Transverse colon (tissue), 4 donors: ENCODE measurements at regions not wholly inside any gene's neighbourhood (a gene's known extent, or its start where the extent isn't known, plus 50 kb on each side); places are given as distances from the start of the nearest gene placed in this dataset.

Experiments
- DNase-seq: peaks from one replicate; pipeline ENCODE4 v3.0.0-alpha.2; 2019
- H3K27ac ChIP-seq, 4 donors: fragments of 200-600 bp; sonication (generic); 2 replicates each; pipeline ENCODE4 v1.5.1; 2016 to 2018; ENCODE audit warnings: inconsistent platforms in 4 of 4
- H3K27me3 ChIP-seq: fragments of 200-600 bp; sonication (generic); 2 replicates; pipeline ENCODE4 v1.5.1; 2017; ENCODE audit warnings: inconsistent platforms
- H3K36me3 ChIP-seq, 4 donors: fragments of 200-600 bp; sonication (generic); 2 replicates each; pipeline ENCODE4 v1.5.1; 2017 to 2019; ENCODE audit warnings: inconsistent platforms in 4 of 4
- H3K4me1 ChIP-seq, 4 donors: fragments of 200-600 bp; sonication (generic); 2 replicates each; pipeline ENCODE4 v1.5.1; 2017 to 2020; ENCODE audit warnings: inconsistent platforms in 4 of 4
- H3K4me3 ChIP-seq, 4 donors: fragments of 200-600 bp; sonication (generic); 1 replicate in 1 of 4; 2 replicates in 3 of 4; pipeline versions ENCODE4 v1.5.1 to v1.6.1; 2017 to 2019; ENCODE audit warnings: inconsistent platforms in 4 of 4
- H3K9me3 ChIP-seq, 2 donors: fragments of 200-600 bp; sonication (generic); 2 replicates each; pipeline ENCODE4 v1.5.1; 2017 to 2019; ENCODE audit warnings: inconsistent platforms in 2 of 2
- CTCF ChIP-seq, 5 experiments: fragments of 200-600 bp in 3 of 5; fragments of 450-650 bp in 2 of 5; sonication (generic) in 3 of 5; IDR thresholded peaks; 1 replicate in 2 of 5; 2 replicates in 3 of 5; pipeline ENCODE4 v1.5.1; 2016 to 2017; ENCODE audit warnings: antibody characterized with exemption in 5 of 5, inconsistent platforms in 3 of 5, mild to moderate bottlenecking in 2 of 5, moderate library complexity in 1 of 5
- EP300 ChIP-seq: sonication (generic); formaldehyde crosslinking; IDR thresholded peaks from one replicate; pipeline ENCODE4 v1.6.1; 2017; ENCODE audit warnings: antibody characterized with exemption, low read depth
- POLR2A ChIP-seq: fragments of 450-650 bp; IDR thresholded peaks from one replicate; pipeline ENCODE4 v1.6.1; 2016; ENCODE audit warnings: antibody characterized with exemption, mild to moderate bottlenecking, moderate library complexity
- POLR2AphosphoS5 ChIP-seq, 3 donors: sonication (generic); formaldehyde crosslinking; IDR thresholded peaks; one replicate each; pipeline ENCODE4 v1.6.1; 2016; ENCODE audit warnings: antibody characterized with exemption in 3 of 3
- whole genome bisulfite sequencing, 2 donors: methylation state at CpG; one replicate each; pipeline ENCODE4 v1.1.5; 2018; ENCODE audit warnings: low coverage in 1 of 2; 5-methylcytosine and 5-hydroxymethylcytosine counted together
- in situ Hi-C, 4 donors: fragments of 200-750 bp; cut with MboI; loops; one replicate each; pipeline versions ENCODE4 v1.15.0 to v1.15.1; 2017; ENCODE audit warnings: low sequenced_read_pairs in 3 of 4, low pct_ligation_motif_present in 1 of 4, low pct_unique_long_range_greater_than_20kb in 1 of 4
- intact Hi-C: fragments of 100-400 bp; cut with DNase I; formaldehyde crosslinking; loops from one replicate; pipeline ENCODE4 v1.15.1; 2023; ENCODE audit warnings: low total_unique reads
- small RNA-seq, 4 donors: library from RNA; depleted of rRNA; stranded (forward); fragments of <200 nt; gene quantifications; one replicate each; pipeline ENCODE3, GENCODE V24; 2016

- Histone ChIP-seq H3K27me3 (no peaks in the 10 kb centered on the region), H3K36me3 (no peaks in the 10 kb centered on the region), H3K27ac (no peak overlapping the region), H3K9me3 (no peaks in the 10 kb centered on the region), H3K4me3 (no peak overlapping the region), H3K4me1 (no peaks in the 10 kb centered on the region)
- TF ChIP-seq CTCF (IDR thresholded peaks at IDR 0.05) (no peak), POLR2AphosphoS5 (IDR thresholded peaks at IDR 0.05) (no peak), EP300 (no peak), POLR2A (no peak)
- in situ Hi-C loops (no loop called here), intact Hi-C loops (no loop called here)
- no peak for DNase-seq
- WGBS, 2 donors = 83% methylated on average over 1 of the region's 5 CpGs; no CpG with 5 or more reads in 1 of the 2 donors
Measured at GRCh38 chrY:7141477-7141876, 229.9 kb upstream of the AMELY start.

Small RNA genes lying in the stretch of these regions (small RNA-seq; reads per million reads assigned to genes)
- gene RF00019 (0 reads per million in 4 donors), gene RN7SKP282 (0 reads per million in 4 donors), gene RNU6-521P (0 reads per million in 4 donors)
